ENCODE measurements at regions not wholly inside any gene's neighbourhood (a gene's known extent, or its start where the extent isn't known, plus 50 kb on each side); places are given as distances from the start of the nearest gene placed in this dataset.

DNA sequence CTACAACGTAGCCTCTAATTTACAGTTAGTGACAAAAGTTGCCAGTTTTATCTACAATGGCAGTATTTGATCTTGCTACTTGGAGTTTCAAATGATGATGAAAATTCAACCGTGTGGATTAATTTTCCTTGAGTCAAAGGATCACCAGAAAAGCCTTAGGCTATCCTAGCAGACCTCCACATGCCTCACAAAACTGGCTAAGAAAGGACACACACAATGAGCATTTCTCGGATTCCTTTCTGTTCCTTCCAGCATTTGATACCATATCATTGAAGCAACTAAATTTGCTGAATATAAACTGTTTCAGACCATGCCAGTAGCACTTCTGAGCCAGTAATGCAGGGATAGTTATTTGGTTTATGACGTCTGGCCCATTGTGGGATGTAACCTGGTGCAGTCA is 587.4 kb upstream of the MDFIC2 start:
- no peak for DNase-seq

DNA sequence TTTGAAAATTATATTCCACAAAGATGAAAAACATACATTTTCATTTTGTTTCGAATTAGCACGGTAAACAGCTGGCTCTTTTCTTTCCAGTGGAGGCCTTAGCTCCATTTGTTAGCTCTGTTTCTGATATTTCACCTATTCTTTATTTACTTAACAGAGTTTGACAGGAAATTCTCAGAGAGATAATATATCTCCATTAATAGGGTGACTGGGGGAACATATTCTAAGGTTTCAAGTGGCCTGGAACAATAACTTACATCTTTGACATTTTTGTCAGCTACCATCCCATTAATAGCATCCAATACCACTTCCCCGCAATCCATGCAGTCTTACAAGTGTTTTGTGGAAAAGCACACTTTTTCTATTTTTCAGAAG is 577.6 kb upstream of the MDFIC2 start:
- DNase-seq = no peak

DNA sequence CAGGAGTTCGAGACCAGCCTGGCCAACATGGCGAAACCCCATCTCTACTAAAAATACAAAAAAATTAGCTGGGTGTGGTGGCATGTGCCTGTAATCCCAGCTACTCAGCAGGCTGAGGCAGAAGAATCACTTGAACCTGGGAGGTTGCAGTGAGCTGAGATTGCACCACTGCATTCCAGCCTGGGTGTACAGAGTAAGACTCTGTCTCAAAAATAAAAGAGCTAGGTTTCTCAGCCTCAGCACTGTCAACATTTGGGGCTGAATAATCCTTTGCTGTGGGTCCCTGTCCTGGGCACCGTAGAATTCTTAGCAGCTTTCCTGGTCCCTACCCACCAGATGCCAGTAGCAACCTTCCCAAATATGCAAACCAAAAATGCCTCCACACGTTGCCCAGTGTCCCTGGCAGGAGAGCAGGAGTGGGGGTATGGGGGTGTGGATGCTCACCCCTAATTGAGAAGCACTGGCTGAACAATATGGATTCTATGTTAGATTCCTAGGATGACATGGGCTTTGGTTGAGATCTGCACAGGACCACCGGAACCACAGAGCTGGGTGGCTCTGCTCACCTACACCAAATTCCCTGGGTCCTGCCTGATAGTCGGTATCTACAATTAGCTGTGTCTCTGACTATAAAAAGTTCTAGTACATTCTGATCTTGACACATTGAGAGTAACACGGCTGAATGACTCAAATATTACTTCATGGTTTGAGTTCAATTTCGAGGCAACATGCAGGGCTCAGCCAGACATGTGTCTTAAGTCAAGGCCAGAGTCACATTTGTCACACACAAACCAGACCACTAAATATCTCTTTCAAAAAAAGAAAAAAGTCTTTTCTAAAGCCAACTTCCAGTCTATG is 577.0 kb upstream of the MDFIC2 start:
- DNase-seq = no peak

DNA sequence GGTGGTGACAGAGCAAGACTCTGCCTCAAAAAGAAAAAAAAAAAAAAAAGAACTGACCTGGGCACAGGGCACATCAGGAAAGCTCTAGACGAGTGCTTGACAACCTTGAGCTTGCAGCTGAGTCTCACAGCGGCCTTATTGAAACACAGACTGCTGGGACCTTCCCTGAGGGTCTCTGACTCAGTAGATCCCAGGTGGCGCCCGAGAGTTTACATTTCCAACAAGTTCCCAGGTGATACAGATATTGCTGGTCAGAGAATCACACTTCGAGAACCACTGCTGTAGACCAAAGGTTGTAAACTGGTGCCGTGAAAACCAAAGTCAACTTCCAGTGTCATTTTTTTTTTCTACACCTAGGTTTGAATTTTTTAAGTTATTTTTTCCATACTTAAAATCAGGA is 573.2 kb upstream of the MDFIC2 start:
- no peak for DNase-seq

DNA sequence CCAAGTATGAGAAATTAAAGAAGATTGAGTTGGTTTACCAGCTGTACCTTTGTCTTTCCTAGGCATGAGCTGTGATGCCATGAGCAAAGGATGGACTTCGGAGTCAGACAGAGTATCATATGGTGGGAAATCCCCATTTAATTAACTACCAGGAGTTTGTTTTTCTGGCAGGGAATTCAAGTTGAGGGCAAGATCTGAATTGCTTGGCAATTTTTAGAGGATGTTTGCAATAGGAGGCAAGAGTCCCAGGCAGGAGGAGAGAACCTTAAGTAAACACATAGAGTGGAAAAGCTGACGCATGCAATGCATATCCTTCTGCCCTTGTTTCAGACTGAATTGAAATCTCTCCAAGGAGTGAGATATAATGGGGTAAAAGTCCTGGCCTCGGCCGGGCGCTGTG is 569.7 kb upstream of the MDFIC2 start:
- no peak for DNase-seq

DNA sequence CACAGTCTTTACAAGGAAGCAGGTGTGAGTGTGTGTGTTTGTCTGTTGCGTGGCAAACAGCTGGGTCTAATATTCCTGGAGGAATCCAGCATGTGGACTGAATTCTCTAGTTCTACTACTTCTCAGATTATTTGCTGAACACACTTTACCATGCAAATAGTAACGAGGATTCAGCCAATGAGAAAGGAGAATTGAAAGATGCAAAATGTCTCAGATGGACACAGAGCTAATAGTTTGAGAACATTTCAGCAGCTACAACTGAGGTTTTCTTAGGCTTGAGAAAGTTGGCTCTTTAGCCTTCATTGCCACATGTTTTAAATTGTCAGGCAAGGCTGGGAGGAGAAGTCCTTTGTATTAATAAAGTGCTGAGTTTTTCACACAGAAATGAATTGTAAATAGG is 568.0 kb upstream of the MDFIC2 start:
- no peak for DNase-seq

DNA sequence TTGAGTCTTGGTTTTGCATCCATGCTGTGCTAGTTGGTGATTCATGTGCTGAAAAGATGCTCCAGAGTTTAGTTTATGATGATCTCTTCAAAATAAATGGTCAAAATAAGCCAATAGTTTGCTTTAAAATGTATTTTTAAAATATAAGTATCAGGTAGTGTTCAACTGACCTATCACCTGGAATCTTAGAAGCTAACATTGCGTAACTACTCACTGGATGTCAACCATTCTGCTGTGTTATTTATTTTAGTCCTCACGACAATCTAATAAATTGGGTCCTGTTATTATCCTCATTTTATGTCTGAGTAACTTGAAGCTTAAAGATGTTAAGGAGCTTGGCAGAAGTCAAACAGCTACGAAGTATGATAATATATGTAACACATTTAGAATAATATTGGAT is 563.7 kb upstream of the MDFIC2 start:
- DNase-seq = no peak

DNA sequence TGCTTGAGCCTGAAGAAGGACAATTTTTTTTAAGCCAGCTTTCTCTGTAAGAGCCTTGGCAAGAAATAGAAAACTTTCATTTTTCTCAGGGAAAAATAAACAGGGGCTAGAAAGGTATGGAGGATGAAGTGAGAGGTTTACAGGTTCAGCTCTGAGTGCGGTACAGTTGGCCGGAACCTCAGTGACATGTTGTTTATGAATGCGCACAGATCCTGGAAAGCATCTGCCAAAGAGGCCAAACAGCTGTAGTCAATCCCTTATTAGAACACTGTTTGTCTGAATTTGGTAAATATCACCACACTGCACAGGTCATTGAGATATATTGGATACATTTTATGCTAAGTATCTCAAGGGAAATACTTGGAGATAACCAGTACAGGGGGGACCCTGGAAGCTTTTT is 561.8 kb upstream of the MDFIC2 start:
- no peak for DNase-seq

DNA sequence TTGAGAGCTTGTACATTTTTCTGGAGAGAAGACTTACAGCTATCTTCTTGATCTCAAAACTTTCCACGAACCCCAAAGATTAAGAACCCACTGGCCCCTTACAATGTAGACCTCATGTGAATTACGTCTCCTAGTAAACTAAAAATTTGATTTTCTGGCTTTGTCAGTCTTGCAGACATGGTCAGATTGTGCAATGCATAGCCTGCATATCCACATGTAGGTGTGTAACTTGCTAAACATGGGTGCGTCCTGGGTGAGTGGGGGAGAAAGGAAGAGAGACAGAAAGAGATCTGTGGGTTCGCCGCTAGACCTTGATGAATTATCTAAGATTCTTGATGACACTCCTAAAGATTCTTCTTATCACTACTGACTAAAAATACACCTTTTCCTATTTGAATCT is 561.2 kb upstream of the MDFIC2 start:
- no peak for DNase-seq

DNA sequence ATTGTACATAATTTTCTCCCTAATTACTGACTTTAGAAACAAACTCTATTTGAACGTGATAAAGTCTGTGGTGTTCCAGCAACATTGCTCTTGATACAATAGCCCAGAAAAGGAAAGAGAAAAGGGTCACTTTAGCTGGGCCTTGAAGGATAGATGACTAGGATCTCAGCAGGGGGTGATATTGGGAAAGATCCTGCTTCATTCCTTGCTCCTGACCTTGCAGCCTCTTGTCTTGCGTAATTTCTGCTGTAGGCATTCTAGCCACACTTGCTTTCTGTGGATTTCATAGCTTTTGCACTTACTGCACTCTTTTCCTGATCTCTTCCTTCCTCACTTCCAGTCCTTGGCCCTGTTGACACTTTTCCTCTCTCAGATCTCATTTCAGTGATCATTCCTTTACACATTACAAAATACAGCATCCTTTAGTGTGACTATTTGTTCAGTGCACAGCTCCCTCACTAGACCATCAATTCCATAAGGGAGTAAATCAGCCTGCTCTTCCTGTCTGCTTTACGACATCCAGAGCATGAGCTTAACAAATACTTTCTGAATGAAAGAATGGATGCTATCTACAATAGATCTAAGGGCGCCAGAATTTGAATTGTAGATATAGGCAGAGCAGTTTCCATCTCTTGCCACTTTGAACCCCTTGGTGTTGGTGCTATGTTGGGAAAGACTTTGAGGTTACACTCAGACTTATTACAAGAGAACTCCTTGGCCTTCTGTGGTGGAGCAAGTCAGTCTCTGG is 559.6 kb upstream of the MDFIC2 start:
- DNase-seq = no peak

DNA sequence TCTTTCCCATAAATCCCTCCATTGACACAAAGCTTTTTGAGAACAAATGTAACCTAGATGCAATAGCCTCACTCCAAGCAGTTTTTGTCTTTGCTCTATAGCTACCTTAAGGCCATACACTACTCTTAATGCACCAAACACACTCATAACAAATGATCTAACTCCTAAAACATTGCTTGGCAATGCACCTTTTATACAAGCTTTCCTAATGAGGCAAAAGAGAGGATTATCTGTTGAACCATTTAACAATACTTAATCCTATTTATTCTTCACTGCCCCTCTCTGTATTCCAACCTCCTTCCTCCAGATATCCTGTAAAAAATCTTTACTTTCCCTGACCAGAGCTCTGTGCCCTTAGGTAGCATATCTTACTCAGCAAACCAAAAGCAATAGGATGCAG is 558.1 kb upstream of the MDFIC2 start:
- no peak for DNase-seq

DNA sequence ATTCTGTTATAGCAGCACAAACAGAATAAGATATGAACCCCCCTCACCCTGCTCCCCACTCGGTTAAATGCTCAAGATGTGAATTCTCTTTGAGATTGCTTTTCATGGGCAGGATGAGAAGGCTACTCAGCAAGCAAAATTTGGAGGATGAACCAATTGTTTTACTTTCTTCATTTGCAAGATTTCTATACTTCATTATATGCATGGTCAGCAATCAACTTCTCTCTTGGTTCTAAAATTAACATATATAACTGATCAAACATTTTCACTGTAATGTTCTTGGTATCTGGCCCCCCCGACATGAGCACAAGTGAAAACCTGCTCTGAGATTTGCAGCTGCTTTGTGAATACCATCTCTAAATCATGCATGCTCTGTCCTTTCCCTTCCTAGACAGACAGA is 556.1 kb upstream of the MDFIC2 start:
- no peak for DNase-seq

DNA sequence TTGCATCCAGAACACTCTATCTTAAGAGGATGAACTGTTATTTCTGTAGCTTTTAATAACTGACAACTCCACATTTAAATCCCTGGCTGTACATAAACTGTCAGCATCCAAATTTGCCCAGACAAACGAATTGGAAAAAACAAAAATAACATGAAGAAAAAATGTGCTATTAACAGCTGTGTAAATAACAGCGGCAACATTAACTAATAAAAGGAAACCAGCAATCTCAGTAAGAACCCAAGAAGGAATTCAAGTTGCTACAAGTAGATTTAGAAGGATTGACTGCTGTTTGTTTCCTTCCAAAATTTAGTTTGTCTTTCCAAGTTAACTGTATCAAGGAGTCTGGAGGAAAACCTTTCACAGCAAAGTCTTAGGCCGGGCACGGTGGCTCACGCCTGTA is 550.6 kb upstream of the MDFIC2 start:
- no peak for DNase-seq

DNA sequence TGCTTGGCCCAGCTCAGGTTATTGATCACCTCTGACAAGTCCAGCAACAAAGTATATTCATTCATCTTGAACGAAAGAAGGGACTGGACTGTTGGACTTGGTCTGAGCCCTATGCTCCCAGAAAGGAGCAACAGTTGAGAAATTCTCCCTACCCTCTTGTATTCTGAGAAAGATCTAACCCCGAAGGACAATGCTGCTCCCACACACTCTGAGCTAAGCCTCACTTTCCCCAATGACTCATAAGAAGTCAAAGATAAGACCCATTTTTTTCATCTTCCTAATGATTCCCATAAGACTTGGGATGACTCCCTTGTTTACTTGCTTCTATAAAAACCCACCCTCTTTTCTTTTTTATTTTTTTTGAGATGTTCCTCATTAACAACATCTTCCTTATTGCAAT is 549.4 kb upstream of the MDFIC2 start:
- no peak for DNase-seq

DNA sequence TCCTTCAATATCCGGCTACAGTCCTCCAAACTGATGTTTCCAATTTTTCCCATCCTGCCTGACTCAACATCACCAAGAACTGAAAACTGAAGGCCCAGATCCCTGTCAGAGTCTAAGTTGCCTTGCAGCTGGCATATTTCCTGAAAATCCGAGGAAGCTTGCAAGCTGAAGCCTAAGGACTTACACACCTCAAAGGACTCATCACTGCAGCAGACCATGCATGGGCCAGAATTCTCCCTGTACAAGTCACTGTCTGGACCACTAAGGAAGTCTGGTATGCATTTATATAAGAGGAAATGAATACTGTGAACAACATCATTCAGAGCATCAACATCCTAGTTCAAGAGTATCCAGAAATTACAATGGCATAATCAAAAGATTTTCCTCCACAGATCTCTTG is 548.8 kb upstream of the MDFIC2 start:
- DNase-seq = no peak

DNA sequence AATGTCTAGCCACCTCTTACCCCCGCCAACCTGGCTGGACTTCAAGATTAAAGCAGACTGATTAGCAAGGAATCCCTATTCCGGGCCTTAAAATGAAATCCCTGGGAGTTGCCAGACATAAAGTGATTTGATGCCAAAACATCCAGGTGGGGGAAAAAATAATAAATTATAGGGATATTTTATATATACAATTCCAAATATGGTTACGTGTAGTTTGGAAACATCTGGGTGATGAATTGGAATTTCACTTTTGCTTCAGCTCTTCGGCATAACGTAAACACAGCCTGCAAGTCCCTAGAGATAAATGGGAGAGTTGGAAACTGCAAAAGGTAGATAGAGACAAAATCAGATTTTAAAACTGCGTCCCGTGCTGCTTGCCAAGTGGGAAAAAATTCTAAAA is 545.5 kb upstream of the MDFIC2 start:
- DNase-seq = no peak

DNA sequence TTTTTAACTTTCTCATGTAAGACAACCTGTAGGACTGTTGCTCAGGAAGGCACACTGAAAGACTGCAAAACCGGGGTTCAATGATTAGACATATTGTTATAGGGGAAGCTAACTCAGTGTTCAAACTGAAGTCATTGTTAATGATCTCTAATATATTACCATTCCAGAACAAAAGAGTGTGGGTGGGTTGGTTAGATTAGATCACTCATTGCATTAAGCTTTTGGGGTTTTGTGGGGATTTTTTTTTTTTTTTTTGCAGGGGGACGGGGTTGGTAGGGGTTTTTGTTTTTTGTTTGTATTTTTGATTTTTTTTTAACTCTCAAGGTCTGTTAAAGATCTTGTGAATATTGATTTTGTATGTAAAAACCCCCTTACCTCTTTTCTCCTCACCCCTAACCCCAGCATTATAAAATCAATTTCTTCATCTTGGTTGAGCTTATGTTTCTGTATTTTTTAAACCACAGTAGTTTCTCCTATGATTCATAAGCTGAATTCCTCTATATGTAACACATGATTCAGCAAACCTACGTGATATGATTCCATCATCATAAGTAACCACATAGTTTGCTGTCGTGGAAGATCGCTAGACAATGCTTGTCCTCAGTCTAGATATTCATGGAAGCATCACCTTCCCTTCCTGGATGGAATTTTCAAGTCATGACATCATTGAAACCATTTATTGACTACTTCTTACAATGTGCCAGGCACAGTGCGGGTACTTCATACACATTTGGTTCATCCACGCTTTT is 544.1 kb upstream of the MDFIC2 start:
- no peak for DNase-seq

DNA sequence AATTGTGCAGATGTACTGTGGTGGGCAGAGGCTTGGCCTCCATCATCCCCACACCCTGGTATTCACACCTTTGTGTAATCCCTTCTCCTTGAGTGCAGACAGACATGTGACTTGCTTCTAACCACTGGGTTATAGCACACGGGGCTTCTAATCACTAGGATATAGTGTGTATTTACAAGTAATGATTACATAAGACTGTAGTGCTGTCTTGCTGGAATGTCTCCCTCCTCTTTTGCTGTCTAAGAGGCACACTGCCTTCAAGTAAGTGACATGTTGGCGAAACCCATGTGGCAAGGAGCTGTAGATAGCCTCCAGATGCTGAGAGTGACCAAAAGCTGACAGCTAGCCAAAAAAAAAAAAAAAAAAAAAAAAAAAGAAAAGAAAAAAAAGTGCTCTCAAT is 542.7 kb upstream of the MDFIC2 start:
- DNase-seq = no peak

DNA sequence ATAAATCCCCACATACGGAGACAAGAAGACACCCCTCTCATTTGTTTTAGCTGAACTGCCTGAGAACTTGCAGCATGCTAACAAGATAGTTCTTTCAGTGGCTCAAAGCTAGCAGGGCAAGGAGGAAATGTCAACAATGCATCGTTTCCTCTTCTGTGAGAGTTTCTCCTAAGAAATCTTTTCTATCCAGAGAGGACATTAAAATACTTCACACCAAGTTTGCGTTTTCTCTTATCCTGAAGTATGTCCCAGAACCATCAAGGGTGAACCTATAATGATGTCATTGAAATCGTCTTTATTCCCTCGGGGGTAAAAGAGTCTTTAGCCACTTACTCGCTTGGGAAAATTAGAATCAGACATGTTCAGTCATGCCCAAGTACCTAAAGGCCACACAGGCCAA is 541.7 kb upstream of the MDFIC2 start:
- DNase-seq = no peak

DNA sequence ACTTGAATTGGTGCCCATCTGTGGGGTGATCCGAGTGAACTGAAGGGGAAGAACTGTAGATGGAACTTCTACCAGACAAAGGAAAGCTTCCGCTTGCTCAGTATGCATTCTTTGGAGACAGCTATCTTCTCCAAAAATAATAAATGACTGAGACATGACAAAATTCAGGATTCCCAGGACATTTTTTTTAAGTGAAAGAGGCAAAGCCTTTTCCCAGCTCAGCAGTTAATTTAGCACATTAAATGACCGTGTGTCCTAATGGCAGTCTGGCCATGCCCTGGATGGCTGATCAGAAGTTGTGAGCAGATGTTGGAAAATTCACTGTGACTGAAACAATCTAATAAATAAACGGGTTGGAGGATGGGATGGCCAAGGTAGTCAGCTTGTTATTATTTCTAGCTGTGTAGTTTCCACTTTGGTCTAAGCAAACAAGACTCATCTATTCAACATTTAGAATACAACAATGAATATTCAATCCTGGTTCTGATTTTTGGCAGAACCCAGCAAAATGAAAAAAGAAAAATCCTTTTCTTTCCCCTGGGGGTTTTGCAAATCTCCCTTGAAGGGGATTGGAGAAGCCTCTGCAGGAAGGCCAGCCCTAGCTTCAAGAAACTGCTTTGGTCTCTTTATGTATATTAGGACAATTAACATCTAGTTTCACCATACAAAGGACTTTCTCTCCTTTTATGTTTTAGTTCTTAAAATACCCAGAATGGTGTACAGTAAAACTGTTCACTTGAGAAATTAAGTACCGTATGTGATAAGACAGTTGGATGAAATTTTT is 540.9 kb upstream of the MDFIC2 start:
- no peak for DNase-seq

DNA sequence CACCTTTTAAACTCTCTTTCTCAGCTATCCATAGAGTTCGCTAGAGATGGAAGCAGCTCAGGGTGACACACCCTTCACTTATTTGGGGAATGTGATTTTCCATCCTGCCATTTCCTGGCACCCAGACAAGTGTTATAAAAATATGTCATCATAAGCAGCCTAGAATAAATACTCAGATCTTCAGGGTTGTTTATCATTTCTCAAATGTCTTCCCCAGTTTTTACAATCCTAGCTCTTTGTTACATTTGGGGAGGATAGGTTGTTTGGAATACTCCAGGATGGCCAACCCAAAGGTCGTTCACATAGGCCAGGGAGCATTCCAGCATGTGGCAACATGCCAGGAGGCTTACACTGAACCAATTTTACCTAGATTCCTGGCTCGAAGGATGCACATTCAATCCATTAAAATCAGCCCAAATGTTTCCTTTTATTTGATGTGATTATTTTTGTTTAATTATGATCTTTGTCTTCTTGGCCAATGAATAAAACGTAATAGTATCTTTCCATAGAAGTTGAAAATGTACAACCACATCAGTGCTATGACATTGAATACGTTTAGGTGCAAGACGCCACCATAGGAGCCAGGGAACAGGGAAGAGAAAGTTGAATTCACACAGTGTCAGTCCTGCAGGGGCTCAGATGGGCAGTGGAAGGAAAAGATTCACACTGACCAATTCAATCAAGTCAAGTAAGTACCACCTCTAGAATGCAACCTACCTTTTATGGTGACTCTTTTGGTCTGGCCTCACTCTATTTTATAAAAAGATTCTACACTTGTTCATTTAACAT is 537.7 kb upstream of the MDFIC2 start:
- DNase-seq = peak; percentile 52

Measured in femur (tissue), 1 donor.